H9 (cell line): ENCODE measurements at regions not wholly inside any gene's neighbourhood (a gene's known extent, or its start where the extent isn't known, plus 50 kb on each side); places are given as distances from the start of the nearest gene placed in this dataset.

ENCODE experiments used
- DNase-seq: peaks from one replicate; pipeline ENCODE4 v3.0.0-alpha.2; 2017
- H2AFZ ChIP-seq: one replicate; pipeline ENCODE4 v1.6.1; 2013; ENCODE audit warnings: mild to moderate bottlenecking, low read length, control low read depth, moderate library complexity
- H2AK5ac ChIP-seq: 2 replicates; pipeline ENCODE4 v1.6.1; 2013; ENCODE audit warnings: low read length, control low read depth, mixed read lengths; ENCODE audit not compliant: insufficient read length
- H2BK120ac ChIP-seq: one replicate; pipeline ENCODE4 v1.6.1; 2013; ENCODE audit warnings: low read depth, mild to moderate bottlenecking, low read length, control low read depth, inconsistent platforms; ENCODE audit not compliant: poor library complexity, severe bottlenecking
- H2BK12ac ChIP-seq: 2 replicates; pipeline ENCODE4 v1.6.1; 2013; ENCODE audit warnings: low read length, control low read depth, mixed read lengths, low read depth; ENCODE audit not compliant: insufficient read length
- H2BK15ac ChIP-seq: 2 replicates; pipeline ENCODE4 v1.6.1; 2013; ENCODE audit warnings: low read depth, low read length, control low read depth
- H2BK20ac ChIP-seq: one replicate; pipeline ENCODE4 v1.6.1; 2013; ENCODE audit warnings: low read depth, mild to moderate bottlenecking, low read length, control low read depth, inconsistent platforms; ENCODE audit not compliant: poor library complexity, severe bottlenecking
- H2BK5ac ChIP-seq: 2 replicates; pipeline ENCODE4 v1.6.1; 2013; ENCODE audit warnings: low read length, control low read depth, mixed read lengths; ENCODE audit not compliant: insufficient read length
- H3K14ac ChIP-seq: 2 replicates; pipeline ENCODE4 v1.6.1; 2013; ENCODE audit warnings: low read length, control low read depth; ENCODE audit not compliant: insufficient read depth
- H3K18ac ChIP-seq: 2 replicates; pipeline ENCODE4 v1.6.1; 2013; ENCODE audit warnings: low read depth, mild to moderate bottlenecking, mixed read lengths, low read length, control low read depth; ENCODE audit not compliant: insufficient read length
- H3K23ac ChIP-seq: 2 replicates; pipeline ENCODE4 v1.6.1; 2013; ENCODE audit warnings: low read length, control low read depth, mixed read lengths, low read depth; ENCODE audit not compliant: insufficient read length
- H3K23me2 ChIP-seq: 2 replicates; pipeline ENCODE4 v1.6.1; 2013; ENCODE audit warnings: low read depth, mild to moderate bottlenecking, mixed read lengths, low read length, control low read depth; ENCODE audit not compliant: insufficient read length, poor library complexity, severe bottlenecking
- H3K27ac ChIP-seq: 2 replicates; pipeline ENCODE4 v1.5.1; 2013; ENCODE audit warnings: low read length, control low read depth, mixed read lengths, low read depth; ENCODE audit not compliant: insufficient read length
- H3K27me3 ChIP-seq: 2 replicates; pipeline ENCODE4 v1.6.1; 2013; ENCODE audit warnings: low read length, control low read depth, inconsistent platforms; ENCODE audit not compliant: insufficient read depth
- H3K4ac ChIP-seq: 2 replicates; pipeline ENCODE4 v1.6.1; 2013; ENCODE audit warnings: low read depth, mild to moderate bottlenecking, control low read depth, inconsistent platforms, low read length, moderate library complexity
- H3K4me1 ChIP-seq: 2 replicates; pipeline ENCODE4 v1.6.1; 2013; ENCODE audit warnings: low read length, control low read depth, inconsistent platforms; ENCODE audit not compliant: insufficient read depth
- H3K4me2 ChIP-seq: 2 replicates; pipeline ENCODE4 v1.6.1; 2013; ENCODE audit warnings: low read length, control low read depth, mixed read lengths; ENCODE audit not compliant: insufficient read length, insufficient read depth
- H3K56ac ChIP-seq: 2 replicates; pipeline ENCODE4 v1.6.1; 2013; ENCODE audit warnings: low read depth, mild to moderate bottlenecking, mixed read lengths, low read length, control low read depth; ENCODE audit not compliant: insufficient read length
- H3K79me1 ChIP-seq: 2 replicates; pipeline ENCODE4 v1.6.1; 2013; ENCODE audit warnings: low read depth, mild to moderate bottlenecking, moderate library complexity, low read length, control low read depth, inconsistent platforms; ENCODE audit not compliant: insufficient read depth, poor library complexity, severe bottlenecking
- H3K79me2 ChIP-seq: 2 replicates; pipeline ENCODE4 v1.6.1; 2013; ENCODE audit warnings: low read length, control low read depth, inconsistent platforms; ENCODE audit not compliant: insufficient read depth
- H3K9ac ChIP-seq: 2 replicates; pipeline ENCODE4 v1.6.1; 2013; ENCODE audit warnings: low read length, control low read depth, mixed read lengths; ENCODE audit not compliant: insufficient read length; ENCODE audit errors: extremely low read depth
- H3K9me3 ChIP-seq: one replicate; pipeline ENCODE4 v1.6.1; 2013; ENCODE audit warnings: low read depth, low read length, inconsistent platforms; ENCODE audit not compliant: control insufficient read depth
- H3T11ph ChIP-seq: one replicate; pipeline ENCODE4 v1.6.1; 2013; ENCODE audit warnings: mild to moderate bottlenecking, low read length, control low read depth, inconsistent platforms
- H4K20me1 ChIP-seq: one replicate; pipeline ENCODE4 v1.6.1; 2013; ENCODE audit not compliant: control insufficient read depth, insufficient read length, insufficient read depth
- H4K5ac ChIP-seq: 2 replicates; pipeline ENCODE4 v1.6.1; 2013; ENCODE audit warnings: low read depth, mild to moderate bottlenecking, mixed read lengths, low read length, control low read depth; ENCODE audit not compliant: insufficient read length
- H4K8ac ChIP-seq: replicated peaks from 2 replicates; pipeline ENCODE4 v1.6.1; 2013; ENCODE audit warnings: low read length, control low read depth, mixed read lengths, low read depth; ENCODE audit not compliant: insufficient read length
- H4K91ac ChIP-seq: 2 replicates; pipeline ENCODE4 v1.6.1; 2013; ENCODE audit warnings: low read depth, mild to moderate bottlenecking, moderate library complexity, mixed read lengths, low read length, control low read depth; ENCODE audit not compliant: insufficient read length
- H3K27ac Mint-ChIP-seq, 3 experiments: 2 replicates in 2 of 3; 3 replicates in 1 of 3; pipeline ENCODE4 v1.8.0; 2020 to 2021; ENCODE audit warnings: mixed read lengths in 3 of 3, mild to moderate bottlenecking in 1 of 3, moderate library complexity in 1 of 3
- H3K27me3 Mint-ChIP-seq: 2 replicates; pipeline ENCODE4 v1.8.0; 2021; ENCODE audit warnings: low read depth, mild to moderate bottlenecking, moderate library complexity, mixed read lengths
- H3K36me3 Mint-ChIP-seq, 3 experiments: 2 replicates in 2 of 3; 3 replicates in 1 of 3; pipeline ENCODE4 v1.8.0; 2020 to 2021; ENCODE audit warnings: low read depth in 3 of 3, mixed read lengths in 3 of 3; ENCODE audit not compliant: insufficient read depth in 1 of 3
- H3K4me1 Mint-ChIP-seq, 2 experiments: 2 replicates each; pipeline ENCODE4 v1.8.0; 2020; ENCODE audit warnings: mixed read lengths in 2 of 2
- H3K4me3 Mint-ChIP-seq, 2 experiments: 2 replicates in 1 of 2; 3 replicates in 1 of 2; pipeline ENCODE4 v1.8.0; 2020 to 2021; ENCODE audit warnings: mild to moderate bottlenecking in 2 of 2, mixed read lengths in 2 of 2, moderate library complexity in 1 of 2
- H3K9me3 Mint-ChIP-seq, 2 experiments: 2 replicates in 1 of 2; 3 replicates in 1 of 2; pipeline ENCODE4 v1.8.0; 2020; ENCODE audit warnings: mild to moderate bottlenecking in 2 of 2, mixed read lengths in 2 of 2, moderate library complexity in 1 of 2
- CTCF ChIP-seq: fragments of 200-600 bp; sonication (generic); conservative IDR thresholded peaks from 3 replicates; pipeline ENCODE4 v1.8.0; 2021; ENCODE audit warnings: antibody characterized with exemption, mild to moderate bottlenecking
- WGBS: extraction: QIAGEN DNeasy Blood & Tissue Kit; methylation state at CpG from one replicate; pipeline ENCODE4 v1.1.7; 2013; ENCODE audit warnings: missing lambda C conversion rate, low lambda C conversion rate, mixed read lengths; ENCODE audit not compliant: insufficient read length; ENCODE audit errors: extremely low coverage; 5-methylcytosine and 5-hydroxymethylcytosine counted together

GRCh38 chr13:31653730-31654129 lies 85.6 kb upstream of the RXFP2 start:
- H3K4me3 Mint-ChIP-seq, result no peak overlapping the region
- Histone ChIP-seq H4K5ac (no peak overlapping the region), H4K91ac (no peak overlapping the region), H3K4ac (no peak overlapping the region), H4K8ac (no peak overlapping the region), H2AK5ac (no peak overlapping the region), H3K56ac (no peak overlapping the region), H2BK20ac (no peak overlapping the region), H3K27me3 (no peaks in the 10 kb centered on the region), H3K18ac (no peak overlapping the region), H3K14ac (no peak overlapping the region), H4K20me1 (no peaks in the 10 kb centered on the region), H2BK15ac (no peak overlapping the region), H3K79me2 (no peaks in the 10 kb centered on the region), H3K9me3 (no peaks in the 10 kb centered on the region), H2AFZ (no peak overlapping the region), H3K27ac (no peak overlapping the region), H3K4me2 (no peak overlapping the region), H3K4me1 (no peaks in the 10 kb centered on the region; the same call in 1 of the 2 replicates), H3K9ac (no peak overlapping the region), H3K79me1 (no peaks in the 10 kb centered on the region), H3K23me2 (no peaks in the 10 kb centered on the region), H3K23ac (no peak overlapping the region), H2BK120ac (no peak overlapping the region), H2BK5ac (no peak overlapping the region), H3T11ph (no peak overlapping the region), H2BK12ac (no peak overlapping the region)
- no CpG with 5 or more reads among the region's 2 CpGs for WGBS
- H3K9me3 Mint-ChIP-seq, result peaks cover 0 to 3% of the 10 kb centered on the region in 2 experiments; a peak in 1 of 5 replicates
- no peak for TF ChIP-seq CTCF
- DNase-seq, result no peak
- peaks cover 4% of the 10 kb centered on the region in 2 experiments; a peak in 3 of 4 replicates for H3K4me1 Mint-ChIP-seq
- no peak overlapping the region for H3K27ac Mint-ChIP-seq
- peaks cover 0 to under 1% (median 0%) of the 10 kb centered on the region in 3 experiments; a peak in 2 of 7 replicates for H3K36me3 Mint-ChIP-seq
- H3K27me3 Mint-ChIP-seq, result no peaks in the 10 kb centered on the region; the same call in 1 of the 2 replicates
